ENCODE measurements at regions not wholly inside any gene's neighbourhood (a gene's known extent, or its start where the extent isn't known, plus 50 kb on each side); places are given as distances from the start of the nearest gene placed in this dataset.
"Not testable (repeated sequence)": the region's sequence is repeated elsewhere in the genome, so short reads cannot be mapped to it uniquely, and the experiment has no call there.

DNA sequence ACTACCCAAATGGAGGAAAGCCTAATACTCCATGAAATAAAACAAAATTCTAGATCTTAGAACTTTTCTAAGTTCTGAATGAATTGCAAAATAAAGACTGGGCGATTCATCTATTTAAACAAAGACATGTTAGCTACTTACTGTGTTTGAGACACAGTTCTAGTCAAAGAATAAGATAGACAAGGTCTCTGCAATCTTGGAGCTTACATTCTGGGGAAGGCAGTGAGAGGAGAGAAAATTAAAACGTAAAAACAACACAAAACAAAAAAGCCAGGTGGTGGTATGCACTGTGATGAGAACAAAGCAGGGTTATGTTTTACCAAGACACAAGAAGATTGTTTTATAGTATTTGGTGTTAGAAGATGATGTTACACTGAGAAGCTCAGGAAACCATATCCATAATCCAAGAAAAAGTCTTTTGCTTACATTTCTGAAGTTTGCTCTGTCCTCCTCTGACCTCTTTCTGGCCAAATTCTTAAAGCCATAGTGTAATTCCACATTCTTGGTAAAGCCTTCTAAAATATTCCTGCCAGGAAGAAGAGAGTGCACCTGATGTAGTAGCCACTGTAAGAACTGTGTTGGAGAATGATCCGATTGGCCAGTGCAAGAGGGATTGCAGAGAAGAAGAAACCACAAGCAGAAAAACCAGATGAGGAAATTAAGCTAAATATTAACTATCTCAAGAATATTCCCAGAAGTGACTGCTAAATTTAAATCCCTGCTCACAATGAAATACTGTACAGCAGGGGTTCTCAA lies 218.4 kb downstream of the PCSK1 start:
- no peak overlapping the region for H3K27ac Mint-ChIP-seq
- DNase-seq (ENCODE audit: low spot score in 2 of 2): no peak
- peaks cover 0 to 4% of the 10 kb centered on the region in 2 donors for H3K9me3 Mint-ChIP-seq
- H3K36me3 Mint-ChIP-seq: no peaks in the 10 kb centered on the region
- no peak for ATAC-seq

DNA sequence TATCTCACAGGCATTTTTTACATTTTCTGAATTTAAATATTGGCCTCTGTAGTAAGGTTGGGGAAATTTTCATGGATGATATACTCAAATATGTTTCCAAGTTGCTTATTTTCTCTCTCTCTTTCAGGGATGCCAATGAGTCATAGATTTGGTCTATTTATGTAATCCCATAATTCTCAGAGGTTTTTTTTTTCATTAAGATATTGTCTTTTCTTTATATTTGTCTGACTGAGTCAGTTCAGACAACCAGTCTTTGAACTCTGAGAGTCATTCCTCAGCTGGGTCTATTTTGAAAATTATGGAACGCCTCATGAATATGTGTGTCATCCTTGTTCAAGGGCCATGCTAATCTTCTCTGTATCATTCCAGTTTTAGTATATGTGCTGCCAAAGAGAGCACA lies 223.2 kb downstream of the PCSK1 start:
- DNase-seq (ENCODE audit: low spot score in 2 of 2) (no peak), ATAC-seq (no peak)
- peaks cover 27 to 29% of the 10 kb centered on the region in 2 donors for H3K9me3 Mint-ChIP-seq
- H3K36me3 Mint-ChIP-seq: peaks cover 17 to 25% of the 10 kb centered on the region in 2 donors
- H3K27ac Mint-ChIP-seq: no peak overlapping the region

DNA sequence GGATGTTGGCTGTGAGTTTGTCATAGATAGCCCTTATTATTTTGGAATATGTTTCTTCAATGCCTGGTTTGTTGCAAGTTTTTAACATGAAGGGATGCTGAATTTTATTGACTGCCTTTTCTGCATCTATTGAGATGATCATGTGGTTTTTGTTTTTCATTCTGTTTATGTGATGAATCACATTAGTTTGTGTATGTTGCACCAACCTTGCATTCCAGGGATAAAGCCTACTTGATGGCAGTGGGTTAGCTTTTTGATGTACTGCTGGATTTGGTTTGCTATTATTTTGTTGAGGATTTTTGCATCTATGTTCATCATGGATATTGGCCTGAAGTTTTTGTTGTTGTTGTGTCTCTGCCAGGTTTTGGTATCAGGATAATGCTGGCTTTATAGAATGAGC lies 225.6 kb downstream of the PCSK1 start:
- Mint-ChIP-seq H3K9me3 (peaks cover 27 to 29% of the 10 kb centered on the region in 2 donors), H3K27ac (no peak overlapping the region), H3K36me3 (peaks cover 17 to 25% of the 10 kb centered on the region in 2 donors)
- ATAC-seq (no peak), DNase-seq (ENCODE audit: low spot score in 2 of 2) (no peak)

GRCh38 chr5:96203761-96204160 lies 229.3 kb downstream of the PCSK1 start:
- Mint-ChIP-seq H3K9me3 (peaks cover 19 to 22% of the 10 kb centered on the region in 2 donors), H3K27ac (no peak overlapping the region), H3K36me3 (peaks cover 17 to 19% of the 10 kb centered on the region in 2 donors)
- DNase-seq (ENCODE audit: low spot score in 2 of 2) (no peak), ATAC-seq (no peak)

DNA sequence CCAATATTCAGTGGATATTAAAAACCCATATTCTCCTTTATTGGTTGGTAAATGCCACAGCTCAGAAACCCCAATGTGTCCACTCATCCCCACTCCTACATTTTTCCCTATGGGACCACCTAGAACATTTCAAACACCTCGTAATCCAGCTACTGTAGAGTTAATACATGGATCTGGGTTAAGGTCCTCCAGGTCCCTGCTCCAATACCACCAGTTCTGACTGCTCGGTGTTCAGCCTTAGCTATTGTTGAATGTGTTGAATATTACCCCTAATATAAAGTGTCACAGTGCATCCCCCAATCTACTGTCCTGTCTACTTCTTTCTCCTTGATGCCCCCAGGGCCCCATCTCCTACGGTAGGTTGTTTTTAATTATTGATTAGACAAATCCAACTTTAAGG lies 231.5 kb downstream of the PCSK1 start:
- Mint-ChIP-seq H3K9me3 (no peaks in the 10 kb centered on the region), H3K27ac (no peak overlapping the region), H3K36me3 (no peaks in the 10 kb centered on the region)
- no peak for ATAC-seq
- no peak for DNase-seq (ENCODE audit: low spot score in 2 of 2)

DNA sequence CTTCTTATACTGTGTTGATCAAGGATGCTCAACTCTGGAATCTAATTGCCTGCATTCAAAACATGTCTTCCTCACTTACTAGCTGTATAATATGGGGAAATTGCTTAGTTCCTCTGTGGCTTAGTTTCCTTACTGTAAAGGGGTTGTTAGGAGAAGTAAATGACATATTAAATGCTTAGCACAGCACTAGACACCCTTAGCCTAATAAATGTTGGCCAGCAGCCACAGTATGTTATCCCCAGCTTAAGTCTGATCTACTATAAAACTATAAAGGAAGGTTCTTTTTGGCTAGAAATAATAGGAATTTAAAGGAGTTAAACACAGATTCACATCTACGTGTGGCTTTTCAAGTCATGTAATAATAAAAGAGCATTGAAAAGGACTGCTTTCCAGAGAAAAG lies 232.4 kb downstream of the PCSK1 start:
- Mint-ChIP-seq H3K36me3 (no peaks in the 10 kb centered on the region), H3K27ac (no peak overlapping the region), H3K9me3 (no peaks in the 10 kb centered on the region)
- no peak for ATAC-seq
- no peak for DNase-seq (ENCODE audit: low spot score in 2 of 2)

DNA sequence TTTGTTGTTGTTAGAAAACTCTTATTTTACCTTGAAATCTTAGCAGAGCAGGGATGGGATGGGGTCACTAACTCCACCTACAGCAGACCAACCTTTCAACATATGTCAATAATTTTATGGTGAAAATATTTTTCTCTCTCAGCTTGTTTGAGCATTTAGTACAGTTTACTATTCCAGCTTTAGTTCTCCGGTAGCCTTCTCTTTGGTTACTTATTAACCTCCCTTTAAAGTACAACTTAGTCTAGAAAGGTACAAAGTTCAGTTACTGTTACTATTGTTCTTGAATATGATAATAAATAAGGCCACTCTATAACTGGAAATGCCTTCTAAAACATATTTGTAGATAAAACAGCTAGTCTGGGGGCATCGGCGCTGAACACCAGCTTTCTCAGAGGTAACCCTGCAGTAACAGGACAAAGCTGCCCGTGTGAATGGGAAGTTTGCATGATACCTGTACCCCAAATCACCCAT lies 233.3 kb downstream of the PCSK1 start:
- no peaks in the 10 kb centered on the region for H3K36me3 Mint-ChIP-seq
- no peaks in the 10 kb centered on the region for H3K9me3 Mint-ChIP-seq
- DNase-seq (ENCODE audit: low spot score in 2 of 2): no peak
- no peak overlapping the region for H3K27ac Mint-ChIP-seq
- no peak for ATAC-seq

GRCh38 chr5:96198356-96199058 lies 234.5 kb downstream of the PCSK1 start:
- H3K27ac Mint-ChIP-seq: no peak overlapping the region
- H3K36me3 Mint-ChIP-seq: no peaks in the 10 kb centered on the region
- DNase-seq (ENCODE audit: low spot score in 2 of 2): no peak
- ATAC-seq: no peak
- H3K9me3 Mint-ChIP-seq: no peaks in the 10 kb centered on the region

DNA sequence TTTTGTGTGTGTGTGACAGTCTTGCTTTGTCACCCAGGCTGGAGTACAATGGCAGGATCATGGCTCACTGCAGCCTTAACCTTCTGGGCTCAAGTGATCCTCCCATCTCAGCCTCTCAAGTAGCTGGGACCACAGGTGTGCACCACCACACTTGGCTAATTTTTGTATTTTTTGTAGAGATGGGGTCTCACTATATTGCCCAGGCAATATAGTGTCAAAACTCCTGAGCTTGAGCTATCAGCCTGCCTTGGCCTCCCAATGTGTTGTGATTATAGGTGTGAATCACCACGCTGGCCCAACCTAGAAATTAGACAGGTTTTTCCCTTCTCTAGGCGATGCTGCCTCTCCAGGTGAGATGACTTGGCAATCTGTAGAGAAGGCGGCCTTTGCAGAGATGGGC lies 235.3 kb downstream of the PCSK1 start:
- not testable (repeated sequence) for H3K36me3 Mint-ChIP-seq; H3K27ac Mint-ChIP-seq; DNase-seq (ENCODE audit: low spot score in 2 of 2); H3K9me3 Mint-ChIP-seq; ATAC-seq

GRCh38 chr5:96197347-96197746 lies 235.7 kb upstream of the ELL2 start:
- DNase-seq (ENCODE audit: low spot score in 2 of 2) (no peak), ATAC-seq (no peak)
- Mint-ChIP-seq H3K36me3 (no peaks in the 10 kb centered on the region), H3K9me3 (no peaks in the 10 kb centered on the region), H3K27ac (no peak overlapping the region)

DNA sequence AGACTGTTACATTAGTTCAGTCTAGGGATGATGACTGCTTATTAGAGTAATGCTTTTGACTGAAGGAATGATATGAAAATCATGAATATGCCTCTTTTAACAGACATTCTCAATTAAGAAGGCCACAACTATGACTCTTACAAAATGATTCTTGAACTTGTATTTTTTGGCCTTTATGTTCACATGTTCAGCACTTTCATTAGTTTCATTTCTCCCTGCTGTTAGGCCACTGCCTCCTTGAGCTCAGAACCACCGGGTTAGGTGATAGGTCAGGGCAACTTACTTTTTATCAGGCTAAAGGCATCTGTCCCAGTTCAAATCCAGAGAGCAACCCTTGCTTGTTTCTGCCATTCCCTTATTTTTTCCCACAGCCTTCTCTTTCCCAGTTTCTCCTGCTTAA lies 235.2 kb upstream of the ELL2 start:
- ATAC-seq: no peak
- no peak overlapping the region for H3K27ac Mint-ChIP-seq
- DNase-seq (ENCODE audit: low spot score in 2 of 2): no peak
- no peaks in the 10 kb centered on the region for H3K36me3 Mint-ChIP-seq
- H3K9me3 Mint-ChIP-seq: no peaks in the 10 kb centered on the region

GRCh38 chr5:96196407-96196806 lies 234.8 kb upstream of the ELL2 start:
- Mint-ChIP-seq H3K27ac (no peak overlapping the region), H3K9me3 (no peaks in the 10 kb centered on the region)
- ATAC-seq: no peak

DNA sequence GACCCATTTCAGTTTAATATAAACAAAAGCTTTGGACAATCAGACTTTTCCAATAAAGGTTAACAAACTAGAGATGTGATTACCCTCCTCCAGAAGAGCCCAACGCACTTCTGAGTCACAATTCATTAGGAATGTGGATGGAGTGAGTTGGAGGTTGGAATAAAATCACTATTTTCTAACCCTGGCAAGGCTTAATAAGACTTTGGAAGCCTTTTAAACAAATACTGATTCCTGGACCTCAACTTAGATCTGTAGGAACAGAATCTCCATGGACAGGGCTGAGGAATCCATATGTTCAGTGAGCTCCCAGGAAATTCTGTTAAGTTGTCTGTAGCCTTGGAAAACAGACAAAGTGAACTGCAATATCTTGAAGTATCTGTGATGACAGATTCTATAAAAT lies 233.5 kb upstream of the ELL2 start:
- Mint-ChIP-seq H3K27ac (no peak overlapping the region), H3K9me3 (no peaks in the 10 kb centered on the region), H3K36me3 (no peaks in the 10 kb centered on the region)
- DNase-seq (ENCODE audit: low spot score in 2 of 2) (no peak), ATAC-seq (no peak)

More at GRCh38 chr5:96196407-96196806, 234.8 kb upstream of the ELL2 start:
- H3K36me3 Mint-ChIP-seq: no peaks in the 10 kb centered on the region
- no peak for DNase-seq (ENCODE audit: low spot score in 2 of 2)

DNA sequence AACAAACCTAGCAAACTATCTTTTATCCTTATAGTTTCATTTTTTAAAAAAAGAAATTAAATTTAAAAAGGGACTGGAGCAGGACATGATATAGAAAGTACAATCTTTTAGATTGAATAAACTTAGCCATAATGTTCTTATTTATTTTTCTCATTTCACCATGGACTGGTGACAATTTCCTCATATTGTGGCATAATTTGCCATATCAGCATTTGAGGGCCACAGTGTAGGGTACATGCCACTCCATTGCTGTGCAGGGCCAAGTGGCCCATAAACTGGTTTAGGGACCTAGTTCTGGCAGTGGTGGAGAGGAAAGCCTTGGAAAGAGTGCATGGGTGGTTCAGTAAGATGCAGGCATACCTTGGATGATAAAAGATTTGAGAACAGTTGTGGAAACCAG lies 232.9 kb upstream of the ELL2 start:
- DNase-seq (ENCODE audit: low spot score in 2 of 2) (no peak), ATAC-seq (no peak)
- Mint-ChIP-seq H3K27ac (no peak overlapping the region), H3K36me3 (no peaks in the 10 kb centered on the region), H3K9me3 (no peaks in the 10 kb centered on the region)

DNA sequence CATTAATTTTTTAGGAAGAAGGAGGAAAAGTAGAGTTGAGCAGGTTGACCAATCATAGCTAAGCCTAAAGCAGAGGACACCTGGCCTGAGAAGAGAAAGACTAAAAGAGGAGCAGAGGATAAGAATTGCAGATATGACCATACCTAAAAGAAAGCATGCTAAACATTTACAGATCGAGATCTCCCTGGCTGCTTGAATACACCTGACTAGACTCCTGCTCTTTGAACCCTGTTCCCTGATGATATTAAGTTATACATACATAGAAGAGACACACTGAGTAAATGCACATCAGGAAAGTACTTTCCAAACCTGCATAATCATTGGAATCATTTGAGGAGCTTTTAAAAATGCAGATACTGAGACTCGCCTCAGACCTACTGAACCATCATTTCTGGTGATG lies 232.3 kb upstream of the ELL2 start:
- no peaks in the 10 kb centered on the region for H3K9me3 Mint-ChIP-seq
- ATAC-seq (no peak), DNase-seq (ENCODE audit: low spot score in 2 of 2) (no peak)
- no peak overlapping the region for H3K27ac Mint-ChIP-seq
- no peaks in the 10 kb centered on the region for H3K36me3 Mint-ChIP-seq

DNA sequence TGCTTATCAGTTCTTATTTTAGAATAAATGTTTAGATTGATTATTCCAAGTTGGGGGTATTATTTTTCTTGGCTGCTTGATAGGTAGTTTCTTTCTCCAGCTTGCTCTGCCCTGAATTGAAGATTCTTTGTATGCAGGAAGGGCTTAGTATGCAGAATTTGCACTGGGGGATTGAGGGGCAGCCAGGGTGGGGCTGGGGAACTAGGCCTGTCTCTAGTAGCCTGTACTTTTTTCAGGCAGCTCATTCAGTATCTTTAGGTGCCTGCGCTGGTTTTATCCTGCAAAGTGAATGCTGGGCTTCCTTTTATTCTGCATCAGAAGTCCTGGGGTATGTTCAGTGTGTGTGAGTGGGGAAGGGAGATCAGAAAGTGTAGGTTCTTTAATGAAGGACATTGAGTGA lies 228.3 kb upstream of the ELL2 start:
- ATAC-seq: no peak
- no peak for DNase-seq (ENCODE audit: low spot score in 2 of 2)
- Mint-ChIP-seq H3K36me3 (no peaks in the 10 kb centered on the region), H3K9me3 (peaks cover 0 to 5% of the 10 kb centered on the region in 2 donors), H3K27ac (no peak overlapping the region)

- ATAC-seq: no peak
Observed at GRCh38 chr5:96189028-96189826, 227.6 kb upstream of the ELL2 start.

More at GRCh38 chr5:96189028-96189826, 227.6 kb upstream of the ELL2 start:
- no peak overlapping the region for H3K27ac Mint-ChIP-seq
- H3K9me3 Mint-ChIP-seq: peaks cover 5% of the 10 kb centered on the region in 2 donors
- no peaks in the 10 kb centered on the region for H3K36me3 Mint-ChIP-seq
- DNase-seq (ENCODE audit: low spot score in 2 of 2): no peak
